ENCODE measurements at regions not wholly inside any gene's neighbourhood (a gene's known extent, or its start where the extent isn't known, plus 50 kb on each side); places are given as distances from the start of the nearest gene placed in this dataset.

- no peak overlapping the region for H2AFZ ChIP-seq (ENCODE audit: low read depth, low read length)
- H3K27ac ChIP-seq (ENCODE audit: low read length), result no peak overlapping the region
- H3K4me2 ChIP-seq (ENCODE audit: low read length), result no peak overlapping the region
- TF ChIP-seq POLR2AphosphoS5 (IDR thresholded peaks at IDR 0.05) (no peak), REST (IDR thresholded peaks at IDR 0.05; ENCODE audit: borderline replicate concordance) (no peak), CTCF (IDR thresholded peaks at IDR 0.05; ENCODE audit: poor library complexity, severe bottlenecking) (no peak), EZH2 (IDR thresholded peaks at IDR 0.05; ENCODE audit: borderline replicate concordance, insufficient read depth, low read length, poor library complexity, severe bottlenecking) (no peak), MXI1 (conservative IDR thresholded peaks at IDR 0.05; ENCODE audit: poor library complexity, severe bottlenecking) (no peak), RAD21 (conservative IDR thresholded peaks at IDR 0.05) (no peak), SMC3 (conservative IDR thresholded peaks at IDR 0.05; ENCODE audit: poor library complexity) (no peak), TAF1 (IDR thresholded peaks at IDR 0.05; ENCODE audit: low read depth) (no peak), EP300 (conservative IDR thresholded peaks at IDR 0.05; ENCODE audit: poor library complexity, severe bottlenecking) (no peak)
- H4K20me1 ChIP-seq (ENCODE audit: insufficient read depth), result no peaks in the 10 kb centered on the region
- H3K4me3 ChIP-seq (ENCODE audit: low read length), result no peak overlapping the region
- H3K79me2 ChIP-seq (replicated peaks; ENCODE audit: insufficient read depth, low read length), result no peaks in the 10 kb centered on the region
- no peaks in the 10 kb centered on the region for H3K9me3 ChIP-seq (ENCODE audit: low read length)
- H3K27me3 ChIP-seq (ENCODE audit: insufficient read depth, low read depth, low read length), result no peaks in the 10 kb centered on the region
- H3K36me3 ChIP-seq (ENCODE audit: insufficient read depth, low read length), result no peaks in the 10 kb centered on the region
- H3F3A ChIP-seq (ENCODE audit: insufficient read depth, low read length, poor library complexity, severe bottlenecking), result no peaks in the 10 kb centered on the region
- no peak overlapping the region for H3K9ac ChIP-seq (ENCODE audit: low read length)
- H3K9me2 ChIP-seq (ENCODE audit: insufficient read depth, low read length), result no peaks in the 10 kb centered on the region
These were observed 236.2 kb downstream of the MTERF1 start for GRCh38 chr7:91644256-91644655.

GRCh38 chr7:91645542-91645941 is 235.0 kb downstream of the MTERF1 start:
- no peaks in the 10 kb centered on the region for H3K36me3 ChIP-seq (ENCODE audit: insufficient read depth, low read length)
- H3F3A ChIP-seq (ENCODE audit: insufficient read depth, low read length, poor library complexity, severe bottlenecking), result no peaks in the 10 kb centered on the region
- H3K79me2 ChIP-seq (replicated peaks; ENCODE audit: insufficient read depth, low read length), result no peaks in the 10 kb centered on the region
- no peaks in the 10 kb centered on the region for H4K20me1 ChIP-seq (ENCODE audit: insufficient read depth)
- H3K27me3 ChIP-seq (ENCODE audit: insufficient read depth, low read depth, low read length), result no peaks in the 10 kb centered on the region
- H3K4me2 ChIP-seq (ENCODE audit: low read length), result no peak overlapping the region
- H3K27ac ChIP-seq (ENCODE audit: low read length), result no peak overlapping the region
- H3K9ac ChIP-seq (ENCODE audit: low read length), result no peak overlapping the region
- no peaks in the 10 kb centered on the region for H3K9me3 ChIP-seq (ENCODE audit: low read length)
- no peaks in the 10 kb centered on the region for H3K9me2 ChIP-seq (ENCODE audit: insufficient read depth, low read length)
- TF ChIP-seq EZH2 (IDR thresholded peaks at IDR 0.05; ENCODE audit: borderline replicate concordance, insufficient read depth, low read length, poor library complexity, severe bottlenecking) (no peak), POLR2AphosphoS5 (IDR thresholded peaks at IDR 0.05) (no peak), REST (IDR thresholded peaks at IDR 0.05; ENCODE audit: borderline replicate concordance) (no peak), EP300 (conservative IDR thresholded peaks at IDR 0.05; ENCODE audit: poor library complexity, severe bottlenecking) (no peak), CTCF (IDR thresholded peaks at IDR 0.05; ENCODE audit: poor library complexity, severe bottlenecking) (no peak), SMC3 (conservative IDR thresholded peaks at IDR 0.05; ENCODE audit: poor library complexity) (no peak), TAF1 (IDR thresholded peaks at IDR 0.05; ENCODE audit: low read depth) (no peak), RAD21 (conservative IDR thresholded peaks at IDR 0.05) (no peak), MXI1 (conservative IDR thresholded peaks at IDR 0.05; ENCODE audit: poor library complexity, severe bottlenecking) (no peak)
- no peak overlapping the region for H2AFZ ChIP-seq (ENCODE audit: low read depth, low read length)
- no peak overlapping the region for H3K4me3 ChIP-seq (ENCODE audit: low read length)

Measured in neural cell (in vitro differentiated cells).